Prostate gland (tissue), 2 donors: ENCODE measurements at regions not wholly inside any gene's neighbourhood (a gene's known extent, or its start where the extent isn't known, plus 50 kb on each side); places are given as distances from the start of the nearest gene placed in this dataset.

Experiments used
- CTCF ChIP-seq, 4 experiments: fragments of 200-600 bp in 2 of 4; fragments of 450-650 bp in 2 of 4; sonication (generic) in 2 of 4; IDR thresholded peaks; 1 replicate in 3 of 4; 2 replicates in 1 of 4; pipeline ENCODE4 v1.5.1; 2016 to 2019; ENCODE audit warnings: antibody characterized with exemption in 4 of 4, mild to moderate bottlenecking in 2 of 4, moderate library complexity in 2 of 4
- POLR2A ChIP-seq: fragments of 450-650 bp; IDR thresholded peaks from one replicate; pipeline ENCODE4 v1.6.1; 2016; ENCODE audit warnings: antibody characterized with exemption, mild to moderate bottlenecking

- TF ChIP-seq CTCF (IDR thresholded peaks at IDR 0.05) (no peak), POLR2A (no peak)
These were observed 244.4 kb downstream of the FOXD2 start for GRCh38 chr1:47682198-47682597.
